NCI-H2107 treated with DMSO at 0.1 percent for 48 hours (cell line): ENCODE measurements at regions not wholly inside any gene's neighbourhood (a gene's known extent, or its start where the extent isn't known, plus 50 kb on each side); places are given as distances from the start of the nearest gene placed in this dataset.
"Not testable (repeated sequence)": the region's sequence is repeated elsewhere in the genome, so short reads cannot be mapped to it uniquely, and the experiment has no call there.

ENCODE experiments used
- DNase-seq: peaks from one replicate; lab custom pipeline; 2025; ENCODE audit not compliant: unreplicated experiment; lab: John Stamatoyannopoulos, UW

GRCh38 chr13:24992946-24993345 lies 103.0 kb upstream of the PABPC3 start:
- not testable (repeated sequence) for DNase-seq

GRCh38 chr13:24995225-24995804 lies 100.6 kb upstream of the PABPC3 start:
- DNase-seq = peak; percentile 92

- peak; percentile 21 for DNase-seq
These were observed 98.5 kb upstream of the PABPC3 start for GRCh38 chr13:24997367-24997967.

GRCh38 chr13:24998433-24998832 lies 97.5 kb upstream of the PABPC3 start:
- no peak for DNase-seq

GRCh38 chr13:25001476-25002206 lies 94.3 kb upstream of the PABPC3 start:
- no peak for DNase-seq

GRCh38 chr13:25002311-25002710 lies 93.6 kb upstream of the PABPC3 start:
- not testable (repeated sequence) for DNase-seq

- DNase-seq = not testable (repeated sequence)
These were observed 91.4 kb upstream of the PABPC3 start for GRCh38 chr13:25004489-25004888.

- DNase-seq = peak; percentile 13
These were observed 90.9 kb upstream of the PABPC3 start for GRCh38 chr13:25005050-25005497.

- DNase-seq = not testable (repeated sequence)
These were observed 88.5 kb upstream of the PABPC3 start for GRCh38 chr13:25007389-25007788.

GRCh38 chr13:25014398-25014973 lies 81.5 kb upstream of the PABPC3 start:
- DNase-seq = not testable (repeated sequence)

GRCh38 chr13:25017176-25017575 lies 78.8 kb upstream of the PABPC3 start:
- not testable (repeated sequence) for DNase-seq

- DNase-seq = peak; percentile 47
These were observed 77.9 kb upstream of the PABPC3 start for GRCh38 chr13:25017808-25018728.

GRCh38 chr13:25018729-25019115 lies 77.2 kb upstream of the PABPC3 start:
- no peak for DNase-seq

- DNase-seq = not testable (repeated sequence)
These were observed 76.2 kb upstream of the PABPC3 start for GRCh38 chr13:25019741-25020140.

GRCh38 chr13:25024175-25024574 lies 71.8 kb upstream of the PABPC3 start:
- DNase-seq = no peak

- DNase-seq = no peak
These were observed 63.8 kb upstream of the PABPC3 start for GRCh38 chr13:25032160-25032559.

GRCh38 chr13:25034173-25034572 lies 61.8 kb upstream of the PABPC3 start:
- no peak for DNase-seq

GRCh38 chr13:25037057-25037813 lies 58.7 kb upstream of the PABPC3 start:
- DNase-seq = peak; percentile 29

GRCh38 chr13:25042151-25042865 lies 53.6 kb upstream of the PABPC3 start:
- peak; percentile 77 for DNase-seq
